GM06990 (cell line): ENCODE measurements at regions not wholly inside any gene's neighbourhood (a gene's known extent, or its start where the extent isn't known, plus 50 kb on each side); places are given as distances from the start of the nearest gene placed in this dataset.

Experiments
- DNase-seq: peaks from one replicate; pipeline ENCODE4 v3.0.0-alpha.2; 2011; ENCODE audit not compliant: insufficient read length; ENCODE audit errors: extremely low read depth
- H3K27me3 ChIP-seq: replicated peaks from 2 replicates; pipeline ENCODE4 v1.6.0; 2011; ENCODE audit warnings: low read length; ENCODE audit not compliant: control insufficient read depth, insufficient read depth
- H3K36me3 ChIP-seq: 2 replicates; pipeline ENCODE4 v1.5.1; 2011; ENCODE audit warnings: low read length; ENCODE audit not compliant: control insufficient read depth, insufficient read depth
- H3K4me3 ChIP-seq: replicated peaks from 2 replicates; pipeline ENCODE4 v1.5.1; 2011; ENCODE audit warnings: low read depth, mild to moderate bottlenecking, control low read depth, low read length
- TF ChIP-seq, protein P1 (sequence below): IDR thresholded peaks from 2 replicates; pipeline ENCODE4 v1.5.1; 2011; ENCODE audit warnings: low read length, control low read depth, mild to moderate bottlenecking, inconsistent platforms; ENCODE audit not compliant: insufficient read depth, poor library complexity, severe bottlenecking

DNA sequence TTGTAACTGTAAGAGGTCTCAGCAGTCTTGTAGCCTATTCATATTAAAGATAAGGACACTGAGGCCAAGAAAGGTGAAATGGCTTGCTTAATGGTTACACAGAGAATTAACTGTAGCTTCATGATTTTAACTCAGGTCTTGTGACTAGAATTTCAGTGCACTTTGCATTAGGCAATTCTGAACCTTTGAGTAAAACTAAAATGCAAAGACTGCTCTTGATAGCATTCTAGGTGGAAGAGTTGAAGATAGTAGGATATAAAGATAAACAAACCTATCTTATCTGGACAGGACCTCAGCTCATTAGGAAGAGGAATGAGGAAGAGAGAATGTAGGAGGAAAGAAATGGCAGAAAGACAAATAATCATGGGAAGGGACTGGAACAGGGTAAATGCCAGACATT is 68.6 kb upstream of the RGL1 start:
- TF ChIP-seq, protein P1, sequence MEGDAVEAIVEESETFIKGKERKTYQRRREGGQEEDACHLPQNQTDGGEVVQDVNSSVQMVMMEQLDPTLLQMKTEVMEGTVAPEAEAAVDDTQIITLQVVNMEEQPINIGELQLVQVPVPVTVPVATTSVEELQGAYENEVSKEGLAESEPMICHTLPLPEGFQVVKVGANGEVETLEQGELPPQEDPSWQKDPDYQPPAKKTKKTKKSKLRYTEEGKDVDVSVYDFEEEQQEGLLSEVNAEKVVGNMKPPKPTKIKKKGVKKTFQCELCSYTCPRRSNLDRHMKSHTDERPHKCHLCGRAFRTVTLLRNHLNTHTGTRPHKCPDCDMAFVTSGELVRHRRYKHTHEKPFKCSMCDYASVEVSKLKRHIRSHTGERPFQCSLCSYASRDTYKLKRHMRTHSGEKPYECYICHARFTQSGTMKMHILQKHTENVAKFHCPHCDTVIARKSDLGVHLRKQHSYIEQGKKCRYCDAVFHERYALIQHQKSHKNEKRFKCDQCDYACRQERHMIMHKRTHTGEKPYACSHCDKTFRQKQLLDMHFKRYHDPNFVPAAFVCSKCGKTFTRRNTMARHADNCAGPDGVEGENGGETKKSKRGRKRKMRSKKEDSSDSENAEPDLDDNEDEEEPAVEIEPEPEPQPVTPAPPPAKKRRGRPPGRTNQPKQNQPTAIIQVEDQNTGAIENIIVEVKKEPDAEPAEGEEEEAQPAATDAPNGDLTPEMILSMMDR: no peak
- H3K27me3 ChIP-seq: no peaks in the 10 kb centered on the region
- no peak overlapping the region for H3K4me3 ChIP-seq
- H3K36me3 ChIP-seq: no peaks in the 10 kb centered on the region
- no peak for DNase-seq

DNA sequence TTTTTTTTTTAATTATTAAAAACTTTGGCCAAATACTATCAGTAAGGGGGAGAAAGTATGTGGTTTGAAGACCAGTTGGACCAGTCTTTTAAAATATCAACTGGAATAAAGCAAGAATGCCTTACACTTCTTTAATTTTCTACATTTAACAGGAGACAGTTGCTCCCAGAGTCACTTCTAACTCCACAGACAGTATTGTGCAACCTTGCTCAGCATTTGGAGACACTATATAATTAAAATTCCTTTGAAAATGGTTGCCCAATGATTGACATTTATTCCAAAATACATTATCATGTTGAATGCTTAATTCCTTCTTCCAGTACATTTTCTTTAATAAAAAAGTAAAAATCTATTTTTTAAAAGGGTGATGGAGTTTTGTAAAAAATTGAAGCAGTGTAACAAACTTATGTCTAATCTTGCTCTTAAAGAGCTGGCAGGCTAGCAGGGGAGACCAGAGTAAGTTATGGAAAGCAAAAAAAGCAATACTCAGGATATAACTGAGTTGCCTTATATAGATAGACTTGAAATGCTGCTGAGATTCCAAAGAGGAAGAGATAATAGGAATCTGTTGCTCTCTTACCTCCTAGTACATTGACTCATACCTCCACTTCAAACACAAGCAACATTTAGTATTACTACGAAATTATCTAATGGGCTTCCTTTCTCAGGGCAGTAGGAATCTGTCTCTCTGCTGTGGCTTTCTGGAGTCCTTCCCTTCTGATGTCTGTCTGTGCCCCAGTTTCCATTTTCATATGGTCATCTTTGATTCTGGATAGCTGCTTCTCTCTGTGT is 69.7 kb upstream of the RGL1 start:
- TF ChIP-seq, protein P1: no peak
- DNase-seq: no peak
- Histone ChIP-seq H3K4me3 (no peak overlapping the region), H3K27me3 (no peaks in the 10 kb centered on the region), H3K36me3 (no peaks in the 10 kb centered on the region)

DNA sequence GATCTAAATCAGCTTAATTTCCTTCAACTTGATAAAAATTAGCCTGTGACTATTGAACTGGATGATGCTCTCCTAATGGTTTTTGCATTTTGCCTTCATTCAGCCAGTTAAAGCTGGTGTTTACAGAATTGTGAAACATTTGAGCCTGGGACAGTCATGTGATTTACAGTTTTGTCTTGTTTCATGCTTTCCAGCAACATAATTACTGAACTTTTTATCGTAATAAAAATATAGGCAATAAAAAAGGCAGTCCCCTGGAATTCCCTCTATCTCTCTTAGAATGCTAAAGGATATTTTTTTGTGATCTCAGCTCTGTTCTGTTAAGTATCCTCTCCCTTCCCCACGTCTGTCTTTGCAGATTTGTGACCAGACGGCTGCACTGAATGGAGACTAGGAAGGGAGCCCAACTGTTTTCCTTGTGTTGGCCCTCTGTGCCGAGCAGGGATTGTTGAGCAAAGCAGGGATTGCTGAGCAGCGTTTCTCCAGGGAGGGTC is 70.3 kb upstream of the RGL1 start:
- no peaks in the 10 kb centered on the region for H3K27me3 ChIP-seq
- no peak for DNase-seq
- TF ChIP-seq, protein P1: no peak
- no peaks in the 10 kb centered on the region for H3K36me3 ChIP-seq
- H3K4me3 ChIP-seq: no peak overlapping the region

DNA sequence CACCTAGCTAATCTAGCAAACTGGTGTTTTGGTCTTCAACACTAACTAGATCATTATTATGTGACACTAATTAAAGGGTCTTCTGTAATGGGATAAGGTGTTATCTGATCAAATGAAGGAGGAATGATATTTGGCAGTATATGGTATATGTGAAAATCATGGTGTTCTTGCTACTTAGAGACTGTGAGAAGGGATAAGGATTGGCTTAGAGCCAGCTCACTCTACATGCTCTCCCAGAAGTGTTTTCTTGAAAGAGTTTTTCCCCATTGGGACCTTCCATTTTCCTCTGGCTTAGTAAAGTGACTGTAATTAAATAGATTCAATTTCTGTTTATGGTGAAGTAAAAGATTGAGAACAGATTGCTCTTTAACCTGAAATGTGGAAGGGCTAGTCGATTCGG is 71.2 kb upstream of the RGL1 start:
- DNase-seq: no peak
- Histone ChIP-seq H3K4me3 (no peak overlapping the region), H3K27me3 (no peaks in the 10 kb centered on the region), H3K36me3 (no peaks in the 10 kb centered on the region)
- TF ChIP-seq, protein P1: no peak

DNA sequence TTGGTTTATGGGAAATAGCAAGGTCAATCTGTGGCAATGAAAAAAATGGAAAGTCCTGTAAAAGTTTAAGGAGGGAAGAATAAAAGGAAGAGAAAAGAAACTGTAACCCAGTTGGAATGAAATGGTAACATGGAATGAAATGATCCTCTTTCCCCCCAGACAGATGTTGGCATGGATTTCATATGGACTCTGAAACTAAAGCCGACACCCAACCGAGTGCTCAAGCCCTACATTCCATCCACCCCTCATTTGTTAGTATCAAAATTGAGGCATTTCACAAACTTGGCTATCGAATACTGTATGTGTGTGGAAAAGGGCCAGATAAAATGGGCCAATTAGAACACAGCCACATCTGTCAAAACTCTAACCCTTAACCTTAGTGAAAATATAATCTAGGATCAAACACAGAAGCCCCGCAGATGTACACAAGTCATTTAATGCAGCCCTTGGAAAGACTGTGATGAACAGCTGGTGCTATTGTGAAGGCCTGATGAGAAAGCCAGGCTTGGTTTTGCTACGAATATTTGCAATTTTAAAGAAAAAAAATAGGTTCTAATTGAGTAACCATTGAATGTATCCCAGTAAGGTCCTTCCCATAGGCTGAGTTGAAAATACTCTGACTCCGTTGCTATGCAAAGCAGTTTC is 72.6 kb upstream of the RGL1 start:
- Histone ChIP-seq H3K36me3 (no peaks in the 10 kb centered on the region), H3K4me3 (no peak overlapping the region), H3K27me3 (no peaks in the 10 kb centered on the region)
- TF ChIP-seq, protein P1: no peak
- DNase-seq: no peak
